GM19372 (cell line): ENCODE measurements at regions not wholly inside any gene's neighbourhood (a gene's known extent, or its start where the extent isn't known, plus 50 kb on each side); places are given as distances from the start of the nearest gene placed in this dataset.

Source experiments
- ATAC-seq: cut with Tn5 transposase; IDR thresholded peaks from one replicate; pipeline ENCODE4 v1.9.1; 2021; ENCODE audit warnings: mild to moderate bottlenecking, low read depth, moderate library complexity; ENCODE audit not compliant: unreplicated experiment

DNA sequence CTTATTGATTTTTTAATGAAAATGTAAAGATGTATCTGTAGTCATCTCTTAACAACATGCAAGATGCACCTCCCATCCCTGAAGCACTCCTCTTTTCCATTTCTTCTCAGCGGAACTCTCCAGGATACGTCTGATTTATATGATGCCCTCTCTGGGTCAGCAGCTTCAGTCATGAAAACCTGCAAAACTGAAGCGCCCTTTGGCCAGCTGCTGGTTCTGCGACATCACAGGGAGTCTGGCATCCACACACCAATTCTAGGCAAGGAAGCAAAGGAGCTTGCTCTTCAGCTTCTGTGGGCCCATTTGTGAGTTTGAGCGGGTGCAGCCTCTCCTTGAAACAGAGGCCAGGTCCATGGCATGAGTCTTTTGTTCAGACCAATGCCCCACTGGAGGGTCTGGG, 1253.3 kb downstream of the TBC1D22A start:
- no peak for ATAC-seq

GRCh38 chr22:48004936-48005335, 1242.5 kb downstream of the TBC1D22A start:
- ATAC-seq = no peak

GRCh38 chr22:48004038-48004437, 1241.6 kb downstream of the TBC1D22A start:
- ATAC-seq = no peak

DNA sequence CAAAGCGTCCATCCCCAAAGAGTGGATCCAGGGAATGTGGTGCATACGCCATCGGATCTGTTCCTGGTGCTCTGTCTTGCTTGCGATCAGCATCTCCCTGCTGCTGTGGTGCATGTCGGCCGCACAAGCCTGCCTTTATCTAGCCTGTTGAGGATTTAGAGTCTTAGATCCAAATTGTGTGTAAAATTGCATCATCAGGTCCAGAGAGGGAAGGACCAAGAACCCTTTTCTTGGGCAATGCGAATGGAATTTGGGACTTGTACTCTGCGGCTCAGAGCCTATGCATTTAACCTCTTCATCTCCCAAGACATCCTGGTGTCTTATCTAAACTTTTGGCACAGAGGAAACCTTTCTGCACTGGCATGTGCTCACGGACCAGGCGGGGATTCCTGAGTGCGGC, 1238.7 kb downstream of the TBC1D22A start:
- ATAC-seq = no peak

GRCh38 chr22:47997612-47998011, 1235.2 kb downstream of the TBC1D22A start:
- ATAC-seq = no peak

DNA sequence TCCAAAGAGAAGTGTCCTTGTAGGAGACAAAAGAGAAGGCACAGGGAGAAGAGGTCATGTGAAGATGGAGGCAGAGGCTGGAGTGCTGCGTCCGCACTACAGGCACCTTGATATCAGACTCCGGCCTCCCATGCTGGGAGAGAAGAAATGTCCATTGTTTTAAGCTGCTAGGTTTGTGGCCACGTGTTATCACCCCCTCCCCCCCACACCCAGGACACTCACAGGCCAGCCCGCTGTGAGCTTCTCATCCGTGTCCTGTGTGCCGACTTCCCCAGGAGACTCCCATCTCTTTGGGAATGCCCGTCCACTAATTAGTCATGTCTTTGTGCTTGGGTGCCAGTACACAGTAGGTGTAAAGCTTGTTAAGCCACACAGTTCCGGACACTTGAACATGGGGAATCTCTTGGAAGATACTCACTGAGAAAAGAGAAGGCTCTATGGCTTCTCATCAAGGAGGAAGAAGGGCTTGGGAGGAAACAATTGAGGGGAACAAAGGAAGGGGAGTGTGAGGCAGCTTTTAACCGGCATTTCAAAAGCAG, 1234.7 kb downstream of the TBC1D22A start:
- no peak for ATAC-seq

DNA sequence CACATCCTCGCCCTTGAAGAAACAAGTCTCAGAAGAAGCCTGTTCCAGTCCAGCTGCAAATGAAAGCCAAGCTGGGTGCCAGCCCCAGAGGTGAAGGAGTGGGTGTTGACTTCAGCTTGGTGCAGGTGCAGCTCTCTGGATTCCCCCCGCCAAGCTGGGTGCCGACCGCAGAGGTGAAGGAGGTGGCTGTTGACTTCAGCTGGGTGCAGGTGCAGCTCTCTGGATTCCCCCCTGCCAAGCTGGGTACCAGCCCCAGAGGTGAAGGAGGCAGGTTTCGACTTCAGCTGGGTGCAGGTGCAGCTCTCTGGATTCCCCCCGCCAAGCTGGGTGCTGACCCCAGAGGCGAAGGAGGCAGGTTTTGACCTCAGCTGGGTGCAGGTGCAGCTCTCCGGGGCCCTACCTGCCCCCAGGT, 1234.0 kb downstream of the TBC1D22A start:
- no peak for ATAC-seq

DNA sequence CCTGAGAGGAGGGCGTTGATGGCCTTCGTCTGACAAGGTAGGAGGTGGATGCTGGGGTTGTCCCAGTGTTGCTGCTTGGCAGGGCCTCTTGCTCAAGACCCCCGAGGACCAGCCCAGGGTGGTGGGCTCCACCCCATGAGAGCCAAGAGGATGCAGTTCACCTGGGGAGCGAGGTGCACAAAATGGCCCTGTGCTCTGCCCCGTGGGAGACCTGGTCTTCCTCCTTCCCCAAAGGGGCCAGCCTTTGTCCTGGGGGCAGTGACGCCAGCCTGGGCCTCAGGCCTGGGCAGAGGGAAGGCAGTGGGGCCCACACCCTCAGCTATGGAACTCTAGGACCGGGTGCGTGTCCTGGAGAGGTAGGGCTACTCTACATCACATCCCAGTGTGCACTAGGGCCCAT, 1233.3 kb downstream of the TBC1D22A start:
- ATAC-seq = no peak

GRCh38 chr22:47995264-47995627, 1232.8 kb downstream of the TBC1D22A start:
- ATAC-seq = no peak

GRCh38 chr22:47994601-47995263, 1232.3 kb downstream of the TBC1D22A start:
- no peak for ATAC-seq

GRCh38 chr22:47994045-47994444, 1231.6 kb downstream of the TBC1D22A start:
- ATAC-seq = no peak

GRCh38 chr22:47990481-47990880, 1228.0 kb downstream of the TBC1D22A start:
- no peak for ATAC-seq

DNA sequence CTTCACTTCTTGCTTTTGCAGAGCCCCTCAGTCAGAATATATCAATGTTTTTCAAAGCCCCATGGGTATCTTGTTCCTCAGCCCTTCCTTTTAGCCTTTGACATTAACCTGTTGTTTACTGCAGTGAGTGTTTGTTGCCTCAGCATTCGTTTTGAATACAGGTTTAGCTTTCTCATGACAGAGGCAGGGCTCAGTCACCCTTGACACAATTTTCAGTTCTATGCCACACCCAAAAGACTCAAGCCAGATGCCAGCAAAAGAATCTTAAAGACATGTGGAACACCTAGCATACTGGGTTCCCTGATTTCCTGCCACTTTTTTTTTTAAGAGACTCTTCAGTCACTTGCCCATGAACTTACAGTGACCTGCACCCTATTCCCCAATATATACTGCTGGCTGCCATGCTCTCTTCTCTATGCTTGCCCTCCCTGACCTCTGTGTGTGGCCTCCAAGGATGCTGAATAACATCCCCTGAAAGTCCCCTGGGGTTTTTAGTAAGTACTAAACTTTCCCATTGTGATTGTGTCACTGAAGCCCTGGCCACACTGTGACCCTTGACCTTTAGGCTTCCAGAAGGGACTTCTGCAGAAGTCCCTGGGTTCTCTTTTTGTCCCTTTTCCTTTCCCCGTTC, 1225.5 kb downstream of the TBC1D22A start:
- ATAC-seq = no peak

GRCh38 chr22:47976219-47976618, 1213.8 kb downstream of the TBC1D22A start:
- no peak for ATAC-seq

DNA sequence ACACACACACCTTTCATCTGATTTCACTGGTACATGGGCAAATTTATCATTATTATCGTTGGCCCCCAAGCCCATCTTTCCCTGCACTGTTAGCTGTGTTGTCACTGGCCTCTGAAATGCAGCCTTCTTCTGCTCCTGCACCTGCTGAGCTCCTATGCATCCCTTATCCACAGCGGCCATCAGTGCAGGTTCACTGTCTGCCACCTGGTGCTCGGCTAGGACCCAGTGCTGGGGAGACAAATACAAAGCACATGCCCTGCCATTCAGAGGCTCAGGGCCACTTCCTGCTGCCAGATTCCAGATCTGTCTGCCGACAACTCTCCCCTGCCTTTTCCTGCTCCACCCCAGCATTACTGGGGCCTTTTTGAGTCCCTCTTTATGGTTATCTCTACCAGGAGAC, 1205.4 kb downstream of the TBC1D22A start:
- ATAC-seq = no peak

- ATAC-seq = no peak
Observed at GRCh38 chr22:47966316-47966715, 1203.9 kb downstream of the TBC1D22A start.

DNA sequence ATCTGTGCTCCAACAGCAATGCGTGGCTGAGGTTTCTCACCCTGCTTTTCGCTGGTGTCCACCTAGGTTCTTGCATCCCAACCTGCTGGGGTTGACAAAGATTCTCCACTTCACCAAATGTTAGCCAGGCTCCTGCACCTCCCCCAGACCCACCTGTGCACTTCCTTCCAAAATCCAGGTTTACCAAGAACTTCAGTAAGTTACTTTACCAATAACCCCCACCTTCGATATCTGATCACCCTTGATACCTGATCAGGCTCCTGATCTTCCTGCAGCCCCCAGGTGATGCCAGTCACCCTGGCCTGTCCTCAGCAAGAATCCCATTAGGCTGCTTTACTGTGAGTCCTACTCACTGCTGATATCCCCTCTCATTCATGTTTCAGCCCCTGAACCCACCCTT, 1203.4 kb downstream of the TBC1D22A start:
- no peak for ATAC-seq

DNA sequence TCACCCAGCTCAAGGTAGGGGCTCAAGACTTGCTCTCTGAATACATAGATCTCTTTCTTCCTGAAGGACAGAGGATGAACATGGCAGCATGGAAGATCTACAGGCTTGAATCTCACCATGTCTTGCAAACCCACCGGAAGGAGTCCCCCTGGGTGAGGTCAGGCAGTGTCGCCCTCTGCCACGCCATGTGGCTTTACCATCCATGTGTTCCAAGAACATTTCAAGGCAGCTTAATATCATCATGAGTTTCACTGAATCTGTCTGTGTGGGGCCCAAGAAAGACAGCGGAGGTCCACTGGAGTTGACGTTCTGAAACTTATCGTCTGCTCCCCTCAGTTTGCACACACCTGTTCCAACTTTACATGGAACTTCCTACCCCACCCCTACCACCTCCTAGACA, 1202.6 kb downstream of the TBC1D22A start:
- ATAC-seq = no peak

DNA sequence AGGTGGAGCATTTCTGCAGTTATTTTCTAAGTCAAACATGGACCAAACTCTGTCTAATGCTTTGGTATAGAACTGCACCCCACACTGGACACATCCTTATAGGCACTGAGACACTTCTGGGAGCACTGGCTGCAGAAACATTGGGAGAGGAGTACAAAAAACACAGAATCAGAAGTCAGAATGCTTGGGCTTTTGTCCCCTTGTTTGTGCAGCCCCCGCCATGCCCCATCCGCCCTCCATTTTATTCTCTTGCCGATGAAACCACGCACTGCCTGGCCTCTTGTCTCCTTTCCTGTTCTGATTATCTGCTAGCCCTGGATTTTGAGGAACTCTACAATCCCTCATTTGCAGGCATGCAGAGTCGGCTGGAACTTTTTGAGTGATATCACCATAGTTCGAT, 1201.2 kb downstream of the TBC1D22A start:
- no peak for ATAC-seq

DNA sequence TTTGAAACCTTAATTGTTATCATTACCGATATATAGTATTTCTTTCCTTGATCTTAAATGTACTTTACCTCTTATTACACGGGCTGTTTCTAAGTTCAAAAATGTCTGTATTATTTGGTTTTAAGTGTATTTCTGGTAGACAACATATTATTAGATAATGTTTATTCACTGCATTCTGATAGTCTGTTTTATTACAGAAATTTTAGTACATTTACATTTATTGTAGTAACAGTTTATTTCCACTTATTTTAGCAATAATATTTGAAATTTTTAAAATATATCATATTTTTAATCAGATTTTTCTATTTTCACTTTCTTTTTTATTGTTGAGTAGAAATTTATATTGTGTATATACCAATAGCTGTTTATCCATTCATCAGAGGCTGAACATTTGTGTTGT, 1195.2 kb downstream of the TBC1D22A start:
- ATAC-seq = no peak

DNA sequence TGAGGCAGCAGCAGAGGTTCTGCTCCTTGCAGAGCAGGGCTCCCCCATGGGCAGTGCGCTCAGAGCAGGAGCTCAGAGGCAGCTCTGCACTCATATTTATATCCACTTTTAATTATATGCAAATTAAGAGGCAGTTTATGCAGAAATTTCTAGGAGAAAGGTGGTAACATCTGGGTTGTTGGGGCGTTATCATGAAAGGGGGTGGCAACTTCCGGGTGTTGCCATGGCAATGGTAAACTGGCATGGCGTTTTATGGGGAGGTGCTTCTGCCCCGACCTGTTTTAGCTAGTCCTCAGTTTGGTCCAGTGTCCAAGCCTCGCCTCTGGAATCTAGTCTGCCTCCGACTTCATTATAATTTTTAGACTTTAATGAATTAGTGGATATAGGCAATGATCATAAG, 1191.7 kb downstream of the TBC1D22A start:
- ATAC-seq = no peak

GRCh38 chr22:47944941-47945340, 1182.5 kb downstream of the TBC1D22A start:
- no peak for ATAC-seq
